Mesendoderm (in vitro differentiated cells): ENCODE measurements at regions not wholly inside any gene's neighbourhood (a gene's known extent, or its start where the extent isn't known, plus 50 kb on each side); places are given as distances from the start of the nearest gene placed in this dataset.

ENCODE experiments used
- DNase-seq: peaks from one replicate; pipeline ENCODE4 v3.0.0; 2013
- H2AK5ac ChIP-seq: 2 replicates; pipeline ENCODE4 v1.6.1; 2013; ENCODE audit warnings: low read length, inconsistent platforms
- H2BK120ac ChIP-seq: 2 replicates; pipeline ENCODE4 v1.6.1; 2013; ENCODE audit warnings: low read depth, mild to moderate bottlenecking, low read length, moderate library complexity, mixed read lengths
- H2BK15ac ChIP-seq: replicated peaks from 2 replicates; pipeline ENCODE4 v1.6.1; 2013; ENCODE audit warnings: low read depth, mild to moderate bottlenecking, moderate library complexity
- H2BK5ac ChIP-seq: 2 replicates; pipeline ENCODE4 v1.6.1; 2013; ENCODE audit warnings: low read length, inconsistent platforms
- H3K18ac ChIP-seq: 2 replicates; pipeline ENCODE4 v1.6.1; 2013; ENCODE audit warnings: mild to moderate bottlenecking, low read length, mixed read lengths
- H3K23ac ChIP-seq: one replicate; pipeline ENCODE4 v1.6.1; 2013; ENCODE audit warnings: low read length
- H3K27ac ChIP-seq: 2 replicates; pipeline ENCODE4 v1.5.1; 2013; ENCODE audit warnings: low read depth, mild to moderate bottlenecking, inconsistent platforms, low read length, moderate library complexity
- H3K27me3 ChIP-seq: 2 replicates; pipeline ENCODE4 v1.6.1; 2013; ENCODE audit warnings: low read length, control low read depth, mild to moderate bottlenecking, inconsistent platforms; ENCODE audit not compliant: insufficient read depth, poor library complexity
- H3K36me3 ChIP-seq: 2 replicates; pipeline ENCODE4 v1.6.1; 2013; ENCODE audit warnings: low read length, inconsistent platforms; ENCODE audit not compliant: control insufficient read depth, insufficient read depth
- H3K4ac ChIP-seq: one replicate; pipeline ENCODE4 v1.6.1; 2013; ENCODE audit warnings: low read depth, mild to moderate bottlenecking, low read length, moderate library complexity
- H3K4me1 ChIP-seq: 2 replicates; pipeline ENCODE4 v1.6.1; 2013; ENCODE audit warnings: low read depth, low read length, inconsistent platforms; ENCODE audit not compliant: control insufficient read depth
- H3K4me2 ChIP-seq: 2 replicates; pipeline ENCODE4 v1.6.1; 2013; ENCODE audit warnings: low read length
- H3K4me3 ChIP-seq: 2 replicates; pipeline ENCODE4 v1.5.1; 2013; ENCODE audit warnings: mild to moderate bottlenecking, low read length
- H3K56ac ChIP-seq: one replicate; pipeline ENCODE4 v1.6.1; 2013; ENCODE audit warnings: low read length
- H3K79me1 ChIP-seq: 2 replicates; pipeline ENCODE4 v1.6.1; 2013; ENCODE audit warnings: low read length, inconsistent platforms
- H3K79me2 ChIP-seq: 2 replicates; pipeline ENCODE4 v1.6.1; 2013; ENCODE audit warnings: mild to moderate bottlenecking, low read length; ENCODE audit not compliant: control insufficient read depth, insufficient read depth
- H3K9ac ChIP-seq: 2 replicates; pipeline ENCODE4 v1.6.1; 2013; ENCODE audit warnings: low read length, inconsistent platforms
- H4K5ac ChIP-seq: one replicate; pipeline ENCODE4 v1.6.1; 2013; ENCODE audit warnings: low read length
- H4K8ac ChIP-seq: one replicate; pipeline ENCODE4 v1.6.1; 2013; ENCODE audit warnings: low read depth, mild to moderate bottlenecking, control low read depth, low read length, moderate library complexity
- WGBS: extraction: QIAGEN DNeasy Blood & Tissue Kit; methylation state at CpG from one replicate; pipeline ENCODE4 v1.1.7; 2013; ENCODE audit warnings: low lambda C conversion rate, missing lambda C conversion rate; ENCODE audit not compliant: insufficient coverage; ENCODE audit errors: extremely low coverage; 5-methylcytosine and 5-hydroxymethylcytosine counted together

DNA sequence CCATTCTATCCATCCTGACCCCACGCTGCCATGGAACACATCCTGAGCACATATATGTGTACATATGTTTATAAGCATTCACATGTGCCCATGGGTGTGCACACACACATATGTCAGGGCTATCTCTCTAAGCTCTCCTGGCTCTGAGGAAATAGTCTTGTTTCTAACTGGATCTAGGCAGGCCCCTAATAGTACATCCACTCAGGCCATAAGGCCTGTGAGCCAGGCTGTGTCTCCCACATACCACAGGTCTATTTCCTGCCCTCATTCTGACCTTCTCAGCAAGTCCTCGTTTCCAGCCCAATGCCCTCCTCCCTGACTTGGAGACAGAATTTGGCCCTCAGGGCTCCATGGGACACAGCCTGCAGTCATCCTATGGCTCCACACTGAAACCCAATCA lies 284.8 kb upstream of the CTNNB1 start:
- Histone ChIP-seq H4K5ac (no peak overlapping the region), H3K23ac (no peak overlapping the region), H3K4ac (no peak overlapping the region), H2BK5ac (no peak overlapping the region), H3K9ac (no peak overlapping the region), H2AK5ac (no peak overlapping the region), H3K36me3 (no peaks in the 10 kb centered on the region), H3K4me2 (no peak overlapping the region), H3K27me3 (no peaks in the 10 kb centered on the region), H2BK15ac (no peak overlapping the region), H3K4me3 (no peak overlapping the region), H3K18ac (no peak overlapping the region), H3K56ac (no peak overlapping the region), H4K8ac (no peak overlapping the region), H3K79me1 (no peaks in the 10 kb centered on the region), H3K79me2 (no peaks in the 10 kb centered on the region), H2BK120ac (no peak overlapping the region), H3K4me1 (no peaks in the 10 kb centered on the region), H3K27ac (no peak overlapping the region)
- WGBS: no CpG with 5 or more reads among the region's 2 CpGs
- no peak for DNase-seq

DNA sequence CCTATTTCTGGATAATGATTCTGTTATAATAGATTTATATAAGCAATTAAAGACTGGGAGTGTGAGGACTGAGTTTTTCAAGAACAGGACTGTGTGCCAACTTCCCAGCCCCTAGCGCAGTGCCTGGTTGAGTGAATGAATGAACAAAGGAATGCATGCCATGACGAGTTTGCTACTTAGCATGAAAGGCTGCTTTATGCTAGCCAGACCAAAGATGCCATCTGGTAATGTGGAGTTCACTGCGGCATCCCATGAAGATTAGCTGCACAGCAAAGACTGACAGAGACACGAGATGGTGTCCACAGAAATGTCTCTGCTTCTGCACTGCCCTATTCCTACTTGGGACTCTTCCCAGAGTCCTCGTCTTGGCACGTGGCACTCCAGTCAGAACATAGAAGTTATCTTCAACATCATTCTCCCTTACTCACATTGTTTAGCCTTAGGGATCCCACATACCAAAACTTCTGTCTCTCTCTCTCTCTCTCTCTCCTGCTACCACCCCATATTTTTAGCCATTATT lies 283.9 kb upstream of the CTNNB1 start:
- Histone ChIP-seq H3K4ac (no peak overlapping the region), H2AK5ac (no peak overlapping the region), H2BK5ac (no peak overlapping the region), H3K27ac (no peak overlapping the region), H3K79me1 (no peaks in the 10 kb centered on the region), H3K4me1 (no peaks in the 10 kb centered on the region), H3K27me3 (no peaks in the 10 kb centered on the region), H3K18ac (no peak overlapping the region), H2BK120ac (no peak overlapping the region), H3K4me3 (no peak overlapping the region), H4K5ac (no peak overlapping the region), H3K4me2 (no peak overlapping the region), H3K9ac (no peak overlapping the region), H2BK15ac (no peak overlapping the region), H4K8ac (no peak overlapping the region), H3K56ac (no peak overlapping the region), H3K23ac (no peak overlapping the region), H3K79me2 (no peaks in the 10 kb centered on the region), H3K36me3 (no peaks in the 10 kb centered on the region)
- no peak for DNase-seq
- WGBS: no CpG with 5 or more reads among the region's 6 CpGs

DNA sequence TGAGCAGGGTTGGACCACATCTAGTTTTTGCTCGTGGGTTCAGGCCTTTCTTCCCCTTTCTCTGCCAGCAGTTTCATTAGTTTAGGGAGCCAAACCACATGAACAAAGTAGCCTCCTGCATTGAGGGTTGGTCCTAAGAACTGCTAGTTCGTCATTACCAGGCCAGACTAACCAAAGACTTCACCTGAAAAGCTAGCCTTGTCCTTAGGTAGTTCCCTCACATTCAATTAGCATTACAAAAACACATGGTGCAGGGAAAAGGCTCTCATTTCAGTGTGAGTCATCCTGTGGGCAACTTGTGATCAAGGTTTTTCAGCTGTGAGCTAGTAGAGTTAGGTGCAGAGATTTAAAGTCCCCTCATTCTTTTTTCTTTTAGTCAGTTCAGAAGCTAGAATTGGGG lies 279.3 kb upstream of the CTNNB1 start:
- Histone ChIP-seq H3K79me1 (no peaks in the 10 kb centered on the region), H3K23ac (no peak overlapping the region)
- WGBS: no CpG with 5 or more reads among the region's 2 CpGs

DNA sequence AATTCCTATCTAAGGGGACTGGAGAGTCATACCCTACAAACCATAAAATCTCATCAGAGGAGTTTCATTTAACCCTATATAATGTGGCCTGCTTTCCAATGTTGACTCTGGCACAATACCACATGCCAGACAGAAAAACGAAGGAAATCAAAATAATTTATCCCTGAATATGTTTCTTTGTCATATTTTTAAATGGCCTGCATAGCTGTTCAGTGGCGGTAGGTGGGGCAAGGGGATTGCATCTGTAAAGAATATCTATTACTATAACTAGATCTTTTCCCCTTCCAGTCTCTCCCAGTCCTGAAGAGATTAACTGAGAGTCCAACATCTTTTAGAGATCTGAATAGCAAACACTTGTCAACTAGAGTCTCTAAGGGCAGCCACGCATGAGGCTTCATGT lies 278.1 kb upstream of the CTNNB1 start:
- Histone ChIP-seq H2AK5ac (no peak overlapping the region), H3K23ac (no peak overlapping the region), H3K4me2 (no peak overlapping the region), H3K27ac (no peak overlapping the region), H3K4me1 (peaks cover 6% of the 10 kb centered on the region), H3K4me3 (no peak overlapping the region), H3K79me2 (no peaks in the 10 kb centered on the region), H4K8ac (no peak overlapping the region), H2BK120ac (no peak overlapping the region), H3K56ac (no peak overlapping the region), H3K4ac (no peak overlapping the region), H3K18ac (no peak overlapping the region), H3K36me3 (no peaks in the 10 kb centered on the region), H3K79me1 (no peaks in the 10 kb centered on the region), H2BK15ac (no peak overlapping the region), H3K9ac (no peak overlapping the region), H2BK5ac (no peak overlapping the region), H3K27me3 (no peaks in the 10 kb centered on the region), H4K5ac (no peak overlapping the region)
- DNase-seq: no peak
- no CpG with 5 or more reads among the region's 3 CpGs for WGBS

More for the DNA sequence above, 279.3 kb upstream of the CTNNB1 start:
- Histone ChIP-seq H3K4me2 (no peak overlapping the region), H2AK5ac (no peak overlapping the region), H3K79me2 (no peaks in the 10 kb centered on the region), H2BK120ac (no peak overlapping the region), H2BK15ac (no peak overlapping the region), H3K56ac (no peak overlapping the region), H4K5ac (no peak overlapping the region), H3K27me3 (no peaks in the 10 kb centered on the region), H3K4me1 (peaks cover 3% of the 10 kb centered on the region), H3K36me3 (no peaks in the 10 kb centered on the region), H3K27ac (no peak overlapping the region), H3K18ac (no peak overlapping the region), H4K8ac (no peak overlapping the region), H3K4me3 (no peak overlapping the region), H3K9ac (no peak overlapping the region), H2BK5ac (no peak overlapping the region), H3K4ac (no peak overlapping the region)
- DNase-seq: peak; percentile 76

DNA sequence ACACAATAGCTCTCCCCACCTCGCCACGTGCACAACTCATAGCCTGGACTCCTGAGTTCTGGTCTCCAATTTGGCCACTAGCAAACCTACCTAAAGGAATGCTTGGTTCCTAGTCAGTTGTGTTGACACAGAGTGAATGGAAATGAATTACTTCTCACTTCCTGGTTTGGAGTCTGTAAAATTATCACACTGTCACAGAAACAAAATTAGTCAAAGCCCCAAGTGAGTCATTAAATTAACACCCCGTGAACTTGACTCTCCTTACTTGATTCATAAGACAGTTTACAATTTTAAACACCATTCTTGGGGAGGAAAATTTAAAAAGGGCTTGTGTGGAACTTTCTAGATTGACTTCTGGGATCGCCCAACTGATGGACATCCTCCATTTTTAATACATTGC lies 276.2 kb upstream of the CTNNB1 start:
- no peak for DNase-seq
- no peak overlapping the region for H3K9ac ChIP-seq
- no peaks in the 10 kb centered on the region for H3K79me1 ChIP-seq
- H3K4ac ChIP-seq: no peak overlapping the region
- peaks cover 6% of the 10 kb centered on the region for H3K4me1 ChIP-seq
- WGBS: no CpG with 5 or more reads among the region's 4 CpGs
- H2BK120ac ChIP-seq: no peak overlapping the region
- H3K4me2 ChIP-seq: no peak overlapping the region
- no peaks in the 10 kb centered on the region for H3K79me2 ChIP-seq
- no peak overlapping the region for H2AK5ac ChIP-seq
- H4K5ac ChIP-seq: no peak overlapping the region
- H3K18ac ChIP-seq: no peak overlapping the region
- no peak overlapping the region for H4K8ac ChIP-seq
- no peak overlapping the region for H3K27ac ChIP-seq
- H3K4me3 ChIP-seq: no peak overlapping the region
- H3K23ac ChIP-seq: no peak overlapping the region
- H2BK5ac ChIP-seq: no peak overlapping the region
- no peak overlapping the region for H2BK15ac ChIP-seq
- no peaks in the 10 kb centered on the region for H3K27me3 ChIP-seq
- H3K56ac ChIP-seq: no peak overlapping the region
- no peaks in the 10 kb centered on the region for H3K36me3 ChIP-seq

DNA sequence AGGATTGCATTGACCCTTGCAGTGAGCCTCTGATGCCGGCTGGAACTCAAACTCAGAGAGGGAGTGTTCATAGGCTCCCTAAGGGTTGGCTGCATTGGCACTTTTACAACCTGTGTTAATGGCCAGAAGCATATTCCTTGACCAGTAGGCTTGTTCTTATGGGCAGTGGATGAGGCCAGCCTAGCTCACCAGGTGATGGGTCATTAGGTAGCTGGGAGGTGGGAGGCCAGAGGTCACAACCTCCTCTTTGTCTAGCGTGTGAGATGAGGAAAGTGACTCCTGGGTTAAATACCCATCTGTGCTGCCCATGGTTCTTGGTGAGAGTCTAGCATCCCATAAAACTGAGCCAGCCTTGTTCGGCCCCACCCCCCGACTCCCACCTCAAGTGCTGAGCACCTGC lies 275.7 kb upstream of the CTNNB1 start:
- Histone ChIP-seq H3K27me3 (no peaks in the 10 kb centered on the region), H2BK120ac (no peak overlapping the region), H3K79me2 (no peaks in the 10 kb centered on the region), H4K8ac (no peak overlapping the region), H3K4me3 (no peak overlapping the region), H3K36me3 (no peaks in the 10 kb centered on the region), H2BK5ac (no peak overlapping the region), H4K5ac (no peak overlapping the region), H3K23ac (no peak overlapping the region), H3K4ac (no peak overlapping the region), H3K9ac (no peak overlapping the region), H2BK15ac (no peak overlapping the region), H3K4me1 (peaks cover 6% of the 10 kb centered on the region), H3K79me1 (no peaks in the 10 kb centered on the region), H3K4me2 (no peak overlapping the region), H3K56ac (no peak overlapping the region), H2AK5ac (no peak overlapping the region), H3K18ac (no peak overlapping the region), H3K27ac (no peak overlapping the region)
- no CpG with 5 or more reads among the region's 4 CpGs for WGBS
- no peak for DNase-seq
